GM12878 (cell line): ENCODE measurements at regions not wholly inside any gene's neighbourhood (a gene's known extent, or its start where the extent isn't known, plus 50 kb on each side); places are given as distances from the start of the nearest gene placed in this dataset.

ENCODE experiments used
- BMI1 ChIP-seq: fragments of 450-650 bp; IDR thresholded peaks from 2 replicates; pipeline ENCODE4 v1.6.1; 2016; ENCODE audit warnings: mild to moderate bottlenecking, moderate library complexity, borderline replicate concordance
- CREB1 ChIP-seq: IDR thresholded peaks from 2 replicates; pipeline ENCODE4 v1.6.1; 2012; ENCODE audit warnings: low read depth, mild to moderate bottlenecking, inconsistent platforms
- FOXK2 ChIP-seq: fragments of 450-650 bp; IDR thresholded peaks from 2 replicates; pipeline ENCODE4 v1.6.1; 2017; ENCODE audit warnings: mild to moderate bottlenecking, moderate library complexity
- SMC3 ChIP-seq: IDR thresholded peaks from 2 replicates; pipeline ENCODE4 v1.6.1; 2011; ENCODE audit warnings: low read length, improper control_type of control experiment, borderline replicate concordance
- TBL1XR1 ChIP-seq: IDR thresholded peaks from 2 replicates; pipeline ENCODE4 v1.6.1; 2012; ENCODE audit warnings: low read depth, low read length, improper control_type of control experiment
- TF ChIP-seq, protein P1 (sequence below): fragments of 450-650 bp; IDR thresholded peaks from 2 replicates; pipeline ENCODE4 v1.6.1; 2018; ENCODE audit warnings: borderline replicate concordance, mild to moderate bottlenecking; ENCODE audit not compliant: partially characterized antibody
- TF ChIP-seq, protein P2 (sequence below): IDR thresholded peaks from 2 replicates; pipeline ENCODE4 v1.6.1; 2012; ENCODE audit warnings: low read depth, low read length, improper control_type of control experiment
- TF ChIP-seq, protein P3 (sequence below): IDR thresholded peaks from 2 replicates; pipeline ENCODE4 v1.6.1; 2011; ENCODE audit warnings: low read depth, low read length, improper control_type of control experiment, borderline replicate concordance
- TF ChIP-seq, protein P4 (sequence below): IDR thresholded peaks from 2 replicates; pipeline ENCODE4 v1.6.1; 2012; ENCODE audit warnings: low read depth, low read length, improper control_type of control experiment

DNA sequence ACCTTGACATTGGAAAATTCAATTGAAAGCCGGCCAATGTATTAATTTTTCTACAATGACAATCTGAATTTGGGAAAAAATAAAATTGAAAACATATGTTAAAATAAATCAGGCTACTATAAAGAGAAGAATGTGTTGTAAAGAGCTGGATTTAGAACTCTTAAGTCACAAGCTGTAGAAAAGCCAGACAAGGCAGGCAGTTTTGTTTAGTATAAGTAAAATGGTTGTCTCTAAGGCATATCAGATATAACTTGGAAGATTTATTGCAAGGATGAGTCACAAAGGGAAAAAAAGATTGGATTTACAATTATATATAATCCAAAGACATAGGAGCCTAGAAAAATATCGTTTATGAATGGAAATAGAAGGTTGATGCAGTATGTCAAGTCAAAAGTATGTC, 549.1 kb upstream of the EPHA5 start:
- TF ChIP-seq, protein P1, sequence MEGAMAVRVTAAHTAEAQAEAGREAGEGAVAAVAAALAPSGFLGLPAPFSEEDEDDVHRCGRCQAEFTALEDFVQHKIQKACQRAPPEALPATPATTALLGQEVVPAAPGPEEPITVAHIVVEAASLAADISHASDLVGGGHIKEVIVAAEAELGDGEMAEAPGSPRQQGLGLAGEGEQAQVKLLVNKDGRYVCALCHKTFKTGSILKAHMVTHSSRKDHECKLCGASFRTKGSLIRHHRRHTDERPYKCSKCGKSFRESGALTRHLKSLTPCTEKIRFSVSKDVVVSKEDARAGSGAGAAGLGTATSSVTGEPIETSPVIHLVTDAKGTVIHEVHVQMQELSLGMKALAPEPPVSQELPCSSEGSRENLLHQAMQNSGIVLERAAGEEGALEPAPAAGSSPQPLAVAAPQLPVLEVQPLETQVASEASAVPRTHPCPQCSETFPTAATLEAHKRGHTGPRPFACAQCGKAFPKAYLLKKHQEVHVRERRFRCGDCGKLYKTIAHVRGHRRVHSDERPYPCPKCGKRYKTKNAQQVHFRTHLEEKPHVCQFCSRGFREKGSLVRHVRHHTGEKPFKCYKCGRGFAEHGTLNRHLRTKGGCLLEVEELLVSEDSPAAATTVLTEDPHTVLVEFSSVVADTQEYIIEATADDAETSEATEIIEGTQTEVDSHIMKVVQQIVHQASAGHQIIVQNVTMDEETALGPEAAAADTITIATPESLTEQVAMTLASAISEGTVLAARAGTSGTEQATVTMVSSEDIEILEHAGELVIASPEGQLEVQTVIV = no peak
- TF ChIP-seq, protein P2, sequence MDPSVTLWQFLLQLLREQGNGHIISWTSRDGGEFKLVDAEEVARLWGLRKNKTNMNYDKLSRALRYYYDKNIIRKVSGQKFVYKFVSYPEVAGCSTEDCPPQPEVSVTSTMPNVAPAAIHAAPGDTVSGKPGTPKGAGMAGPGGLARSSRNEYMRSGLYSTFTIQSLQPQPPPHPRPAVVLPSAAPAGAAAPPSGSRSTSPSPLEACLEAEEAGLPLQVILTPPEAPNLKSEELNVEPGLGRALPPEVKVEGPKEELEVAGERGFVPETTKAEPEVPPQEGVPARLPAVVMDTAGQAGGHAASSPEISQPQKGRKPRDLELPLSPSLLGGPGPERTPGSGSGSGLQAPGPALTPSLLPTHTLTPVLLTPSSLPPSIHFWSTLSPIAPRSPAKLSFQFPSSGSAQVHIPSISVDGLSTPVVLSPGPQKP = no peak
- TF ChIP-seq BMI1 (no peak), FOXK2 (no peak), TBL1XR1 (no peak), SMC3 (no peak), CREB1 (no peak)
- TF ChIP-seq, protein P3, sequence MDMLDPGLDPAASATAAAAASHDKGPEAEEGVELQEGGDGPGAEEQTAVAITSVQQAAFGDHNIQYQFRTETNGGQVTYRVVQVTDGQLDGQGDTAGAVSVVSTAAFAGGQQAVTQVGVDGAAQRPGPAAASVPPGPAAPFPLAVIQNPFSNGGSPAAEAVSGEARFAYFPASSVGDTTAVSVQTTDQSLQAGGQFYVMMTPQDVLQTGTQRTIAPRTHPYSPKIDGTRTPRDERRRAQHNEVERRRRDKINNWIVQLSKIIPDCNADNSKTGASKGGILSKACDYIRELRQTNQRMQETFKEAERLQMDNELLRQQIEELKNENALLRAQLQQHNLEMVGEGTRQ = no peak
- TF ChIP-seq, protein P4, sequence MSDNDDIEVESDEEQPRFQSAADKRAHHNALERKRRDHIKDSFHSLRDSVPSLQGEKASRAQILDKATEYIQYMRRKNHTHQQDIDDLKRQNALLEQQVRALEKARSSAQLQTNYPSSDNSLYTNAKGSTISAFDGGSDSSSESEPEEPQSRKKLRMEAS = no peak
